Large intestine (tissue), 3 donors: ENCODE measurements at regions not wholly inside any gene's neighbourhood (a gene's known extent, or its start where the extent isn't known, plus 50 kb on each side); places are given as distances from the start of the nearest gene placed in this dataset.
"Not testable (repeated sequence)": the region's sequence is repeated elsewhere in the genome, so short reads cannot be mapped to it uniquely, and the experiment has no call there.

Experiments used
- DNase-seq, 2 donors: peaks; one replicate each; pipeline versions ENCODE4 v3.0.0 to v3.0.0-alpha.2; 2013
- H3K27ac ChIP-seq: one replicate; pipeline ENCODE4 v1.5.1; 2013; ENCODE audit warnings: low read length
- H3K27me3 ChIP-seq: 2 replicates; pipeline ENCODE4 v1.6.1; 2013; ENCODE audit warnings: low read length; ENCODE audit not compliant: control insufficient read depth, insufficient read depth
- H3K36me3 ChIP-seq: 2 replicates; pipeline ENCODE4 v1.6.1; 2013; ENCODE audit warnings: low read length; ENCODE audit not compliant: control insufficient read depth, insufficient read depth
- H3K4me1 ChIP-seq: one replicate; pipeline ENCODE4 v1.6.1; 2013; ENCODE audit warnings: low read length; ENCODE audit not compliant: control insufficient read depth, insufficient read depth
- H3K4me3 ChIP-seq: one replicate; pipeline ENCODE4 v1.5.1; 2013; ENCODE audit warnings: low read length
- H3K9me3 ChIP-seq: one replicate; pipeline ENCODE4 v1.6.1; 2013; ENCODE audit warnings: mild to moderate bottlenecking, low read depth, low read length, moderate library complexity; ENCODE audit not compliant: control insufficient read depth
- WGBS: methylation state at CpG from one replicate; pipeline ENCODE4 v1.1.5; 2013; ENCODE audit warnings: low lambda C conversion rate; ENCODE audit not compliant: insufficient coverage; 5-methylcytosine and 5-hydroxymethylcytosine counted together

DNA sequence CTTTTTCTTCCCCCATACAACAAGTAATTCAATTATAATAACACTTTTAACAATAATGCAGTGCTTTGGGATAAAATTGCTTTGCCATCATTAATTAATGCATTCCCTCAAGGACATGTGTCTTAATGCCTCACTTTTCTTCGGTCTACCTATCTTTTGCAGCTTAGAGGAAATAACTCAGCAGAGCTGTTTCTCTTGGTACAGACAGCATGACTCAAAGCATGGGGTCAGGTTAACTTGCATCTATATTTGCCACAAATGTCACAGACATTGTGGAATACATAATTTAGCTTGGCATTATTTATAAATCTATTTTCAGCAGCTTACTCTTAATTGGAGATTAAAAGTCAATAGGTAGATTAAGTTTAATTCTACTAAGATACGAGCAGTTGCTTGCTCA lies 376.1 kb upstream of the CNTNAP5 start:
- no peak overlapping the region for H3K27ac ChIP-seq
- no peaks in the 10 kb centered on the region for H3K27me3 ChIP-seq
- no peaks in the 10 kb centered on the region for H3K9me3 ChIP-seq
- 100% methylated on average over 1 of the region's 2 CpGs for WGBS
- H3K36me3 ChIP-seq: no peaks in the 10 kb centered on the region
- DNase-seq: no peak
- no peak overlapping the region for H3K4me3 ChIP-seq
- H3K4me1 ChIP-seq: no peaks in the 10 kb centered on the region

DNA sequence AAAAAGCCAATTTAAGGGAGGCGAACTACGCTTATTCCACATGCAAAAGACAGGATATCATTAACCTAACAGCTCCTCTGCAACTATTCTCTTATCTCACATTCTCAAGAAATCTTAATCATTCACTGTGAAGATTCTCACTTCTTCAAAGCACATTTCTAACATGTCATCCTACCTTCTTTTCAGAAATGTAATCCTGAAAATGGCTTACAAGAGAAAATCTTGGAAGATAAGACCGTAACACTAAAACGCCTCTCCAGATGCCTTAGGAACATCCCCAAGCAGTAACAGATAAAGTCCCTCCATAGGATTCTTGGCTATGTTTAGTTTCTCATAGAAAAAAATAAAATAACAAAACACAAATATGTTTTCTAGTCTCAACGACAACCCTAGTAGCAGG lies 373.9 kb upstream of the CNTNAP5 start:
- no peaks in the 10 kb centered on the region for H3K27me3 ChIP-seq
- H3K9me3 ChIP-seq: no peaks in the 10 kb centered on the region
- 77% methylated on average over 4 of the region's 5 CpGs for WGBS
- H3K36me3 ChIP-seq: no peaks in the 10 kb centered on the region
- no peaks in the 10 kb centered on the region for H3K4me1 ChIP-seq
- no peak overlapping the region for H3K27ac ChIP-seq
- no peak for DNase-seq
- no peak overlapping the region for H3K4me3 ChIP-seq

DNA sequence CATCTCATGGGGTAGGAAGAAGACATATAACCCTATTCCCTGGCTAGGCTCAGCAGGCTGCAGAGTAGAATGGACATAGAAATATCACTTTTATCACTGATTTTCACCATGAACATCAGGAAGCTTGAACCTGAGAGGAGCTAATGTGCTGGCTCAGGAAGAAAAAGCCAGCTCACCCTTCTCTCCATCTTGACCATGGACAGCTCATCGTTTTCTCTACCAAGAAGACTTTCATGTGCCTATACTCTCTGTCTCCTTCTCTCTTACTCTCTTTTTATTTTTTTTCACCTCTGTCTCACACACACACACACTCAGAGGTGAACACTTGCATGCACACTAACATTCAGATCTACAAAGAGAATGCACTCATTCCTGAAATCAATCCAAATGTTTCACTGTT lies 372.8 kb upstream of the CNTNAP5 start:
- Histone ChIP-seq H3K27ac (no peak overlapping the region), H3K27me3 (no peaks in the 10 kb centered on the region), H3K36me3 (no peaks in the 10 kb centered on the region), H3K4me3 (no peak overlapping the region), H3K9me3 (no peaks in the 10 kb centered on the region), H3K4me1 (no peaks in the 10 kb centered on the region)
- no peak for DNase-seq
- 100% methylated on average over 1 of the region's 1 CpG for WGBS

DNA sequence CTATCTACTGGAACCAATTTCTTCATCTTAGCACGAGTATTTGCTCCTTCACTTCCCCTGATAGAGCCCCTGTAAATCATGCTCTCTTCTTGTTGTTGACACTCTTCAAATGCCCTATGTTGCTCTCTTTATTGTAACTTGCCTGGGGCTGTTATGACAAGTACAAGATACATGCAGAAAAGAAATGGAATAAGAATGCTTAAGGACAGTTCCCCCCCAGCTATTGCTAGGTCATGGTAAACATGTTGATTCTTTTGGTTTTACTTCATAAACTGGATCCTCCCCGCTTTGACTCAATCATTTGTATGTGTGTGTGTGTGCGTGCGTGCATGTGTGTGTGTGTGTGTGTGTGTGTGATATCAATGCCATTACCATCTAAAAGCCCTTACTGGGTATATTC lies 368.5 kb upstream of the CNTNAP5 start:
- no peaks in the 10 kb centered on the region for H3K36me3 ChIP-seq
- H3K4me1 ChIP-seq: no peaks in the 10 kb centered on the region
- H3K27me3 ChIP-seq: no peaks in the 10 kb centered on the region
- WGBS: 33% methylated on average over 1 of the region's 4 CpGs
- peaks cover 4% of the 10 kb centered on the region for H3K9me3 ChIP-seq
- H3K27ac ChIP-seq: no peak overlapping the region
- DNase-seq: no peak
- H3K4me3 ChIP-seq: no peak overlapping the region

DNA sequence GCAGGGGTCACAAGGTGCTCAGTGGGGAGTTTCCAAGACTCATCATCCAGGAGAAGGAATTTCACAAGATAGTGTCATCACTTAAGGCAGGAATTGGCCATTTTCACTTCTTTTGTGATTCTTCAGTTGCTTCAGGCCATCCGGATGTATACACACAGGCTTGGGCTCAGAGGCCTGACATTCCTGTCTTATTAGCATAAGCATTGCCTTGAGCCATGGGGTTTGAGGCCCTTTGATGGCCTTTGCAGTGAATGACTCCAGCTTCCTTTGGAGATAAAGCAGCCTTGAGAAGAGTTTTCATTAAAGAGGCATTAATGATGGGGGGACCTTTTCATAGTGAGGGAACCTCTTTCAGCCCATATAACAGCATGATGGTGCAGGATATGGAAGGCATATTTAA lies 366.0 kb upstream of the CNTNAP5 start:
- Histone ChIP-seq H3K27ac (no peak overlapping the region), H3K36me3 (no peaks in the 10 kb centered on the region), H3K27me3 (no peaks in the 10 kb centered on the region), H3K9me3 (peaks cover 4% of the 10 kb centered on the region), H3K4me1 (no peaks in the 10 kb centered on the region), H3K4me3 (no peak overlapping the region)
- WGBS: no CpG with 5 or more reads among the region's 1 CpG
- DNase-seq: no peak

DNA sequence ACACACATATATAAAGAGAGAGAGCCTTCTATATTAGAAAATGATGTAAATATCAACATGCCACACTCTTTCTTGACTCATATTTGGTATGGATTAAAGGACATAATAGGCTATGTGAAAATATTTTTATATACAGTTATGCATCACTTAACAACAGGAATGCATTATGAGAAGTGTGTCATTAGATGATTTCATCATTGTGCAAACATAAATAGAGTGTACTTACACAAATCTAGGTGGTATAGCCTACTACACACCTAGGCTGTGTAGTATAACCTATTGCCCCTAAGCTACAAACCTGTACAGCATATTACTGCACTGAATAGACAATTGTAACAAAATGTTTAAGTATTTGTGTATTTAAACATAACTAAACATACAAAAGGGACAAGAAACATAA lies 354.8 kb upstream of the CNTNAP5 start:
- no peak for DNase-seq
- Histone ChIP-seq H3K9me3 (no peaks in the 10 kb centered on the region), H3K4me1 (no peaks in the 10 kb centered on the region), H3K27me3 (no peaks in the 10 kb centered on the region), H3K27ac (no peak overlapping the region), H3K36me3 (no peaks in the 10 kb centered on the region), H3K4me3 (no peak overlapping the region)

DNA sequence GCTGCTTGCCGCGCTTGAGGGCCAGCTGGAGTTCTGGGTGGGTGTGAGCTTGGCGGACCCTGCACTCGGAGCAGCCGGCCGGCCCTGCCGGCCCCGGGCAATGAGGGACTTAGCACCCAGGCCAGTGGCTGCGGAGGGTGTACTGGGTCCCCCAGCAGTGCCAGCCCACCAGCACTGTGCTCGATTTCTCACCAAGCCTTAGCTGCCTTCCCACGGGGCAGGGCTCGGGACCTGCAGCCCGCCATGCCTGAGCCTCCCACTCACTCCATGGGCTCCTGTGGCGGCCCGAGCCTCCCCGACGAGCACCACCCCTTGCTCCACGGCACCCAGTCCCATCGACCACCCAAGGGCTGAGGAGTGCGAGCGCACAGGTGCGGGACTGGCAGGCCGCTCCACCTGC lies 341.3 kb upstream of the CNTNAP5 start:
- not testable (repeated sequence) for H3K27ac ChIP-seq, H3K36me3 ChIP-seq, H3K4me3 ChIP-seq, H3K27me3 ChIP-seq, H3K4me1 ChIP-seq, DNase-seq
- H3K9me3 ChIP-seq: peaks cover 13% of the 10 kb centered on the region
- no CpG with 5 or more reads among the region's 23 CpGs for WGBS

DNA sequence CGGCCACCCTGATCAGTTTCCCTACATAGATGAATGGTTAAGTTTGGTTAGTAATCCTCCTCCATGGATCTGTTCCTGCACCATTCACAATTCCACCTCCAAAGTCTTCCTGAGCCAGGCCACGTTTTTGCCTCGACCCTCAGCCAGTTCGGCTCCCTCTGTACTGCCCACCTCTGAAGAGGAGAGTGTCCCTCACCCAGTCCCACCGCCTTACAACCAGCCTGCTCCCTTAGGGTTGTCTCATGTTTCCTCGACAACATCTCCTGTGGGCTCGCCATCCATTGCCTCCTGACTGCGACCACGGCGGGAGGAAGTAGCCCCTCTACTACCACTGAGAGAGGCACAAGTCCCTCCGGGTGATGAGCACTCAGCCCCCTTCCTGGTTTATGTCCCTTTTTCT lies 338.0 kb upstream of the CNTNAP5 start:
- WGBS: 93% methylated on average over 3 of the region's 11 CpGs
- no peak overlapping the region for H3K4me3 ChIP-seq
- no peak for DNase-seq
- peaks cover 13% of the 10 kb centered on the region for H3K9me3 ChIP-seq
- H3K27me3 ChIP-seq: no peaks in the 10 kb centered on the region
- no peaks in the 10 kb centered on the region for H3K36me3 ChIP-seq
- no peaks in the 10 kb centered on the region for H3K4me1 ChIP-seq
- H3K27ac ChIP-seq: no peak overlapping the region

DNA sequence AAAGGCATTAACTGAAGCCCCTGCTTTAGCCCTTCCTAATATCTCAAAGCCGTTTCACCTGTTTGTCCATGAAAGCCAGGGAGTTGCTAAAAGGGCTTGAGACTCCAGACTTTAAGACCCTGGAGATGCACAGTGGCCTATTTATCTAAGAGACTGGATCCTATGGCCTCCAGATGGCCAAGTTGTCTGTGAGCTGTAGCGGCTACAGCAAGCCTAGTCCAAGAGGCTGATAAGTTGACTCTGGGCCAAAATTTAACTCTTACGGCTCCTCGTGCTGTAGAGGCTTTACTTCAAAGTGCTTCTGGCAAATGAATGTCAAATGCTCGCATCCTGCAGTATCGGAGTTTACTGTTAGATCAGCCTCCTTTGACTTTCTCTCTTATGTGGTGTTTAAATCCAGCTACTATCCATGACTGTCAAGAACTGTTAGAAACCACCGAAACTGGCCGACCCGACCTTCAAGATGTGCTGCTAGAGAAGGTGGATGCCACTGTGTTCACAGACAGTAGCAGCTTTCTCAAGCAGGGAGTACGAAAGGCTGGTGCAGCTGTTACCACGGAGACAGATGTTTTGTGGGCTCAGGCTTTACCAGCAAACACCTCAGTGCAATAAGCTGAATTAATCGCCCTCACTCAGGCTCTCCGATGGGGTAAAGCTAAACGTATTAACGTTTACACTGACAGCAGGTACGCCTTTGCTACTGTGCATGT lies 336.7 kb upstream of the CNTNAP5 start:
- Histone ChIP-seq H3K36me3 (no peaks in the 10 kb centered on the region), H3K4me3 (no peak overlapping the region), H3K9me3 (peaks cover 7% of the 10 kb centered on the region), H3K27me3 (no peaks in the 10 kb centered on the region), H3K4me1 (no peaks in the 10 kb centered on the region), H3K27ac (no peak overlapping the region)
- 83% methylated on average over 1 of the region's 16 CpGs for WGBS
- no peak for DNase-seq

DNA sequence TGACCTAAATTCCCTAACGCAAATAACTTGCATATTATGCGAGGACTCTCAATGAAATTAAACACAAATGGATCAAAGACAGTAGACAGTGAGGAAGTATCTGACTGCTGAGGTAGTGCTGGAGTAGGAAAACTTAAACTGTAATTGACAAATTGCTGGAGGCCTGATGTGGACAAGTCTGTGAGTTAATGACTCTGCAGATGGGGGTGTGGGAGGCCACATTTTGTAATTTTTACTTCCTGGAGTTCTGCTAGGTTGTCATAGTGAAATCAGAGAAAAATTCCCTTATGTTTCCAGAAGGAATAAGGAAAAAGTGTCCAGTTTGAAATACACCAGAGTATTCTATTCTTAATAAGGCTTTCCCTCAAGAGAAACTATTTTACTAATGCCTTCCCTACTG lies 333.0 kb upstream of the CNTNAP5 start:
- WGBS: no CpG with 5 or more reads among the region's 2 CpGs
- H3K9me3 ChIP-seq: no peaks in the 10 kb centered on the region
- H3K36me3 ChIP-seq: no peaks in the 10 kb centered on the region
- no peak overlapping the region for H3K4me3 ChIP-seq
- no peak for DNase-seq
- H3K27me3 ChIP-seq: no peaks in the 10 kb centered on the region
- H3K4me1 ChIP-seq: no peaks in the 10 kb centered on the region
- no peak overlapping the region for H3K27ac ChIP-seq

DNA sequence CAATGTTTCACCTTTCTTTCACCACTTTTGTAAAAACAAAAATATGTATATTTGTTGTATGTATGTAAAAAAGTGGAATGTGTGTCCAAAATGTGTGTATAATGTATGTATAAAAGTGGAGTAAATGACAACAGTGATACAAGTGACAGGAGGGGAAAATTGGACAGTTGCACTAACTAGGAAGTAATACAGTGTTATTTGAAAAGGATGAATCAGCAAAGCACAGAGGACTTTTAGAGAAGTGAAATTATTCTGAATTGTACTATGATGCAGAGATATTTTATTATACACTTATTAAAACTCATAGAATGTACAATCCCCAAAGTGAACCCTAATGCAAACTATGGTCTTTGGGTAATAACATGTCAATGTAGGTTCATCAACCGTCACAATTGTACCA lies 331.3 kb upstream of the CNTNAP5 start:
- WGBS: no CpG with 5 or more reads among the region's 1 CpG

More for the DNA sequence above, 331.3 kb upstream of the CNTNAP5 start:
- no peaks in the 10 kb centered on the region for H3K36me3 ChIP-seq
- no peak overlapping the region for H3K4me3 ChIP-seq
- no peaks in the 10 kb centered on the region for H3K27me3 ChIP-seq
- H3K9me3 ChIP-seq: no peaks in the 10 kb centered on the region
- H3K27ac ChIP-seq: no peak overlapping the region
- H3K4me1 ChIP-seq: no peaks in the 10 kb centered on the region
- DNase-seq: no peak
